ENCODE measurements at regions not wholly inside any gene's neighbourhood (a gene's known extent, or its start where the extent isn't known, plus 50 kb on each side); places are given as distances from the start of the nearest gene placed in this dataset.

DNA sequence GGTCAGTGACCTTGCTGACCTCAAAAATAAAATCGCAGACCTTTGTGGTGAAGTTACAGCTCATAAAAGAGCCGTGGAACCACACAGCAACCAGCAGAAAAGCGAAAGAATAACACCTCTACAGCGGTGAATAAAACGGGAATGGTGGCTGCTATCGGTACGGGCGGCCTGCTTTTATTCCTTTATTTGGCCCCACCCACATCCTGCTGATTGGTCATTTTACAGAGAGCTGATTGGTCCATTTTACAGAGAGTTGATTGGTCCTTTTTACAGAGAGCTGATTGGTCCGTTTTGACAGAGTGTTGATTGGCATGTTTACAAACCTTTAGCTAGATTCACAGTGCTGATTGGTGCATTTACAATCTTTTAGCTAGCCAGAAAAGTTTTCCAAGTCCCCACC lies 80.7 kb upstream of the ATP10A start:
- TF ChIP-seq POLR2A (IDR thresholded peaks at IDR 0.05) (no peak), POLR2AphosphoS5 (IDR thresholded peaks at IDR 0.05) (no peak)
- TF ChIP-seq, protein P1, sequence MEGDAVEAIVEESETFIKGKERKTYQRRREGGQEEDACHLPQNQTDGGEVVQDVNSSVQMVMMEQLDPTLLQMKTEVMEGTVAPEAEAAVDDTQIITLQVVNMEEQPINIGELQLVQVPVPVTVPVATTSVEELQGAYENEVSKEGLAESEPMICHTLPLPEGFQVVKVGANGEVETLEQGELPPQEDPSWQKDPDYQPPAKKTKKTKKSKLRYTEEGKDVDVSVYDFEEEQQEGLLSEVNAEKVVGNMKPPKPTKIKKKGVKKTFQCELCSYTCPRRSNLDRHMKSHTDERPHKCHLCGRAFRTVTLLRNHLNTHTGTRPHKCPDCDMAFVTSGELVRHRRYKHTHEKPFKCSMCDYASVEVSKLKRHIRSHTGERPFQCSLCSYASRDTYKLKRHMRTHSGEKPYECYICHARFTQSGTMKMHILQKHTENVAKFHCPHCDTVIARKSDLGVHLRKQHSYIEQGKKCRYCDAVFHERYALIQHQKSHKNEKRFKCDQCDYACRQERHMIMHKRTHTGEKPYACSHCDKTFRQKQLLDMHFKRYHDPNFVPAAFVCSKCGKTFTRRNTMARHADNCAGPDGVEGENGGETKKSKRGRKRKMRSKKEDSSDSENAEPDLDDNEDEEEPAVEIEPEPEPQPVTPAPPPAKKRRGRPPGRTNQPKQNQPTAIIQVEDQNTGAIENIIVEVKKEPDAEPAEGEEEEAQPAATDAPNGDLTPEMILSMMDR (IDR thresholded peaks at IDR 0.05 in 8 of 11, conservative IDR thresholded peaks at IDR 0.05 in 3 of 11): no peak
